ENCODE measurements at regions not wholly inside any gene's neighbourhood (a gene's known extent, or its start where the extent isn't known, plus 50 kb on each side); places are given as distances from the start of the nearest gene placed in this dataset.
"Not testable (repeated sequence)": the region's sequence is repeated elsewhere in the genome, so short reads cannot be mapped to it uniquely, and the experiment has no call there.

DNA sequence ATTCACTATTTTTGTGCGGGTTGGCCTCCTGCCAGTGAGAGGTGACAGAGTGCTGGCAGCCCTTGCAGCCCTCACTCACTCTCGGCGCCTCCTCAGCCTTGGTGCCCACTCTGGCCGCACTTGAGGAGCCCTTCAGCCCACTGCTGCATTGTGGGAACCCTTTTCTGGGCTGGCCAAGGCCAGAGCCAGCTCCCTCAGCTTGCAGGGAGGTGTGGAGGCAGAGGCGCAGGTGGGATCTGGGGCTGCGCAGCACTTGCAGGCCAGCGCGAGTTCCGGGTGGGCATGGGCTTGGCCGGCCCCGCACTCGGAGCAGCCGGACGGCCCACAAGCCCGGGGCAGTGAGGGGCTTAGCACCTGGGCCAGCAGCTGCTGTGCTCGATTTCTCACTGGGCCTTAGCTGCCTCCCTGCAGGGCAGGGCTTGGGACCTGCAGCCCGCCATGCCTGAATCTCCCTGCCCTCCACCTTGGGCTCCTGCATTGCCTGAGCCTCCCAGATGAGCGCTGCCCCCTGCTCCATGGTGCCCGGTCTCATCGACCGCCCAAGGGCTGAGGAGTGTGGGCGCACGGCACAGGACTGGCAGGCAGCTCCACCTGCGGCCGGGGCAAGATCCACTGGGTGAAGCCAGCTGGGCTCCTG lies 178.7 kb upstream of the PKP2 start:
- not testable (repeated sequence) for H2AFZ ChIP-seq (ENCODE audit: low read depth, low read length); H4K20me1 ChIP-seq (ENCODE audit: insufficient read depth, low read length); H3K4me1 ChIP-seq (ENCODE audit: low read length); H3K9ac ChIP-seq (ENCODE audit: low read length); H3K27ac ChIP-seq (ENCODE audit: low read length); H3K79me2 ChIP-seq (ENCODE audit: low read length); H3K36me3 ChIP-seq (replicated peaks; ENCODE audit: low read depth, low read length); H3K4me2 ChIP-seq (ENCODE audit: low read length); H3K27me3 ChIP-seq (ENCODE audit: low read depth, low read length); H3K9me3 ChIP-seq (ENCODE audit: insufficient read depth, low read length); H3K4me3 ChIP-seq (ENCODE audit: low read length)

DNA sequence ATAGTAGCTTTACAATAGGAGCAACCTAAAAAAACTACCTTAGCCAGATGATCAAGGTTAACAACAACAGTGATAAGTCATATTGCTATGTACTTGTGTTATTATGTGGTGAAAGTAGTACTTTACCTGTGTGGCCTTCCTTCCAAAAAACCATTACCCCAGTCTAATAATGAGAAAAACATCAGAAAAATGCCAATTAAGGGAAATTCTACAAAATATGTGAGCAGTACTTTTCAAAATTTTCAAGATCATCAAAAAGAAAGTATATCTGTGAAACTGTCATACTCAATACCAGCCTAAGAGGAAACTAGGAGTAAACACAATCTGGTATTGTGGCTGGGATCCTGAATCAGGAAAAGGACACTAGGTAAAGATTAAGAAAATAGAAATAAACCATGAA lies 165.3 kb upstream of the PKP2 start:
- no peaks in the 10 kb centered on the region for H3K4me1 ChIP-seq (ENCODE audit: low read length)
- H3K36me3 ChIP-seq (replicated peaks; ENCODE audit: low read depth, low read length) = no peaks in the 10 kb centered on the region
- H3K4me2 ChIP-seq (ENCODE audit: low read length) = no peak overlapping the region
- no peaks in the 10 kb centered on the region for H3K9me3 ChIP-seq (ENCODE audit: insufficient read depth, low read length)
- H3K27me3 ChIP-seq (ENCODE audit: low read depth, low read length) = no peaks in the 10 kb centered on the region
- no peaks in the 10 kb centered on the region for H4K20me1 ChIP-seq (ENCODE audit: insufficient read depth, low read length)
- H3K4me3 ChIP-seq (ENCODE audit: low read length) = no peak overlapping the region
- H3K27ac ChIP-seq (ENCODE audit: low read length) = no peak overlapping the region
- H3K79me2 ChIP-seq (ENCODE audit: low read length) = no peaks in the 10 kb centered on the region
- TF ChIP-seq, protein P1, sequence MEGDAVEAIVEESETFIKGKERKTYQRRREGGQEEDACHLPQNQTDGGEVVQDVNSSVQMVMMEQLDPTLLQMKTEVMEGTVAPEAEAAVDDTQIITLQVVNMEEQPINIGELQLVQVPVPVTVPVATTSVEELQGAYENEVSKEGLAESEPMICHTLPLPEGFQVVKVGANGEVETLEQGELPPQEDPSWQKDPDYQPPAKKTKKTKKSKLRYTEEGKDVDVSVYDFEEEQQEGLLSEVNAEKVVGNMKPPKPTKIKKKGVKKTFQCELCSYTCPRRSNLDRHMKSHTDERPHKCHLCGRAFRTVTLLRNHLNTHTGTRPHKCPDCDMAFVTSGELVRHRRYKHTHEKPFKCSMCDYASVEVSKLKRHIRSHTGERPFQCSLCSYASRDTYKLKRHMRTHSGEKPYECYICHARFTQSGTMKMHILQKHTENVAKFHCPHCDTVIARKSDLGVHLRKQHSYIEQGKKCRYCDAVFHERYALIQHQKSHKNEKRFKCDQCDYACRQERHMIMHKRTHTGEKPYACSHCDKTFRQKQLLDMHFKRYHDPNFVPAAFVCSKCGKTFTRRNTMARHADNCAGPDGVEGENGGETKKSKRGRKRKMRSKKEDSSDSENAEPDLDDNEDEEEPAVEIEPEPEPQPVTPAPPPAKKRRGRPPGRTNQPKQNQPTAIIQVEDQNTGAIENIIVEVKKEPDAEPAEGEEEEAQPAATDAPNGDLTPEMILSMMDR (IDR thresholded peaks at IDR 0.05; ENCODE audit: low read depth, low read length) = no peak
- TF ChIP-seq EZH2phosphoT487 (IDR thresholded peaks at IDR 0.05; ENCODE audit: low read depth) = no peak
- H3K9ac ChIP-seq (ENCODE audit: low read length) = no peak overlapping the region
- H2AFZ ChIP-seq (ENCODE audit: low read depth, low read length) = no peak overlapping the region

DNA sequence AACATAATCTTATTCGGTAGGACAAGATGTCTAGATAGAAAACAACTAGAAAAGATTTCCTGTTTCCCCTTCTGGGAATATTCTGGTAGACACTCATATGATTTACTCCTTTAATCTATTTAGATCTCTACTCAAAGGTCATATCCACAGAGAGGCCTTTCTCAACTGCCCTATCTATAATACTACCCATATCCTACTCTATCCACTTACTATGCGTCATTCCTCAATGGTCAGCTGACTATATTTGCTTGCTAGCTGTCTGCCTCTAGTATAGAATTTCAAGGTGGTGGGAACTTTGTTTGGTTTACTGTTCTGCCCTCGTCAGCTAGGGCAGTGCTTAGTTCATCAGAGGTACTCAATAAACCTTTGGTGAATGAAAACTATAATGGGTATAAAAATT lies 157.8 kb upstream of the PKP2 start:
- H3K79me2 ChIP-seq (ENCODE audit: low read length) = no peaks in the 10 kb centered on the region
- H3K4me1 ChIP-seq (ENCODE audit: low read length) = no peaks in the 10 kb centered on the region
- no peaks in the 10 kb centered on the region for H3K36me3 ChIP-seq (replicated peaks; ENCODE audit: low read depth, low read length)
- H3K9ac ChIP-seq (ENCODE audit: low read length) = no peak overlapping the region
- no peaks in the 10 kb centered on the region for H3K27me3 ChIP-seq (ENCODE audit: low read depth, low read length)
- no peak overlapping the region for H3K27ac ChIP-seq (ENCODE audit: low read length)
- no peak overlapping the region for H2AFZ ChIP-seq (ENCODE audit: low read depth, low read length)
- H4K20me1 ChIP-seq (ENCODE audit: insufficient read depth, low read length) = no peaks in the 10 kb centered on the region; the same call in 1 of the 2 replicates
- H3K4me3 ChIP-seq (ENCODE audit: low read length) = no peak overlapping the region
- H3K4me2 ChIP-seq (ENCODE audit: low read length) = no peak overlapping the region
- H3K9me3 ChIP-seq (ENCODE audit: insufficient read depth, low read length) = no peaks in the 10 kb centered on the region
- TF ChIP-seq EZH2phosphoT487 (IDR thresholded peaks at IDR 0.05; ENCODE audit: low read depth) = no peak
- TF ChIP-seq, protein P1 (IDR thresholded peaks at IDR 0.05; ENCODE audit: low read depth, low read length) = no peak

DNA sequence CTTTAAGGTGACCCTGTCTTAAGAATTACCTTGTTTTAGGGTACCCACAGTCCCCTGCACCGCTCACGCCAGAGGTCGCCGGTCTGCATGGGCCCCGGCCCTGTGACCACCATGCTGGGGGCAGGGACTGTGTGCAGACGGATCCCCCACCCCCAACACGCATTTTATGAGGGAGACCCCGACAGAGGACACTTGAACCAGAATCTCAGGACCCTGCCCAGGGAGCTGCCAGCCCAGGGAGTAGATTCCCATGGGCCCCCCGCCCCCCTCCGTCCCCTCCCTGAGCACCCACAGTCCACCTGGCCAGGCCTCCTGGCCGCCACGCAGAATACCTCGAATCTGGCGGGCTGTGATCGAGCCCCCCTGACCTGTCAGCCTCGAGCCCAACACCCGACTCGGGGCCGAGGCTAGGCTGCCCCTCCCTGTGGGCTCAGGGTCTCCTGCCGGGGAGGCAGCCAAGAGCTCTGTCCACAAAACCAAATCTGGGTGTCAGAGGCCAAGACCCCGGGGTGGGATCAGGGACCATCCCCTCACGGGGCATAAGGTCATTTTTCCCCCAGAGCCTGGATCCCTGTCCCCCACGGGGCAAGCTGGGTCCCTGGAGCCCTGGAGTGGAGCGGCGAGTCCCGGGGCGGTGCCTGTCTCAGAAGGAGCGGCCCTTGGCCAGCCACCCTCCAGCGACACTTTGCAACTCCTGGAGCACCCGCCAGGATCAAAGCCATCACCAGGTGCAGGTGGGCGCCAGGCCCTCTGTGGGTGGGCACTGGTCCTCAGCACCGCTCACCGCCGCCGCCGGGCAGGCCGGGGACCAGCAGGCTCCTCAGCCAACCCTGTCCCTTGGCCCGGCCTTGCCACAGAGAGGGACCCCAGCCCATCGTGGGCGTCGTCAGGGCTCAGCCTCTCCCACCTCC lies 155.8 kb upstream of the PKP2 start:
- Histone ChIP-seq H2AFZ (ENCODE audit: low read depth, low read length) (no peak overlapping the region), H4K20me1 (ENCODE audit: insufficient read depth, low read length) (no peaks in the 10 kb centered on the region; the same call in 1 of the 2 replicates), H3K27ac (ENCODE audit: low read length) (no peak overlapping the region), H3K4me3 (ENCODE audit: low read length) (no peak overlapping the region), H3K9ac (ENCODE audit: low read length) (no peak overlapping the region), H3K9me3 (ENCODE audit: insufficient read depth, low read length) (no peaks in the 10 kb centered on the region), H3K4me2 (ENCODE audit: low read length) (no peak overlapping the region), H3K4me1 (ENCODE audit: low read length) (no peaks in the 10 kb centered on the region), H3K27me3 (ENCODE audit: low read depth, low read length) (no peaks in the 10 kb centered on the region), H3K36me3 (replicated peaks; ENCODE audit: low read depth, low read length) (no peaks in the 10 kb centered on the region), H3K79me2 (ENCODE audit: low read length) (no peaks in the 10 kb centered on the region)
- TF ChIP-seq, protein P1 (IDR thresholded peaks at IDR 0.05; ENCODE audit: low read depth, low read length) = no peak
- no peak for TF ChIP-seq EZH2phosphoT487 (IDR thresholded peaks at IDR 0.05; ENCODE audit: low read depth)
